HG03521 (cell line): ENCODE measurements at regions not wholly inside any gene's neighbourhood (a gene's known extent, or its start where the extent isn't known, plus 50 kb on each side); places are given as distances from the start of the nearest gene placed in this dataset.
"Not testable (repeated sequence)": the region's sequence is repeated elsewhere in the genome, so short reads cannot be mapped to it uniquely, and the experiment has no call there.

Source experiments
- ATAC-seq: cut with Tn5 transposase; IDR thresholded peaks from one replicate; pipeline ENCODE4 v1.9.1; 2021; ENCODE audit warnings: mild to moderate bottlenecking, moderate library complexity; ENCODE audit not compliant: unreplicated experiment

GRCh38 chr3:64438066-64438465 is 212.8 kb upstream of the PRICKLE2 start:
- ATAC-seq = no peak

- no peak for ATAC-seq
Measured at GRCh38 chr3:64437131-64437530, 211.9 kb upstream of the PRICKLE2 start.

- ATAC-seq = not testable (repeated sequence)
Measured at GRCh38 chr3:64435023-64435422, 209.8 kb upstream of the PRICKLE2 start.

- ATAC-seq = no peak
Measured at GRCh38 chr3:64432870-64433269, 207.6 kb upstream of the PRICKLE2 start.

- ATAC-seq = no peak
Measured at GRCh38 chr3:64431526-64432091, 206.3 kb upstream of the PRICKLE2 start.

- ATAC-seq = no peak
Measured at GRCh38 chr3:64427671-64428070, 202.4 kb upstream of the PRICKLE2 start.

GRCh38 chr3:64426551-64426950 is 201.3 kb upstream of the PRICKLE2 start:
- ATAC-seq = no peak

GRCh38 chr3:64422932-64423331 is 197.7 kb upstream of the PRICKLE2 start:
- ATAC-seq = no peak

GRCh38 chr3:64422192-64422591 is 196.9 kb upstream of the PRICKLE2 start:
- no peak for ATAC-seq

- ATAC-seq = no peak
Measured at GRCh38 chr3:64417816-64418215, 192.6 kb upstream of the PRICKLE2 start.

GRCh38 chr3:64414043-64414442 is 188.8 kb upstream of the PRICKLE2 start:
- no peak for ATAC-seq

GRCh38 chr3:64411101-64411500 is 185.8 kb upstream of the PRICKLE2 start:
- ATAC-seq = no peak

GRCh38 chr3:64410226-64410625 is 185.0 kb upstream of the PRICKLE2 start:
- no peak for ATAC-seq

GRCh38 chr3:64408770-64409169 is 183.5 kb upstream of the PRICKLE2 start:
- no peak for ATAC-seq

GRCh38 chr3:64406271-64406670 is 181.0 kb upstream of the PRICKLE2 start:
- ATAC-seq = no peak

- no peak for ATAC-seq
Measured at GRCh38 chr3:64405211-64405835, 180.1 kb upstream of the PRICKLE2 start.

GRCh38 chr3:64400706-64401105 is 175.4 kb upstream of the PRICKLE2 start:
- no peak for ATAC-seq

GRCh38 chr3:64399205-64399800 is 174.0 kb upstream of the PRICKLE2 start:
- peak; percentile 50 for ATAC-seq

- no peak for ATAC-seq
Measured at GRCh38 chr3:64398476-64398875, 173.2 kb upstream of the PRICKLE2 start.

GRCh38 chr3:64398006-64398405 is 172.7 kb upstream of the PRICKLE2 start:
- ATAC-seq = no peak

- ATAC-seq = no peak
Measured at GRCh38 chr3:64397573-64397972, 172.3 kb upstream of the PRICKLE2 start.

GRCh38 chr3:64395490-64395889 is 170.2 kb upstream of the PRICKLE2 start:
- no peak for ATAC-seq

GRCh38 chr3:64393193-64393592 is 167.9 kb upstream of the PRICKLE2 start:
- ATAC-seq = no peak
